ENCODE measurements at regions not wholly inside any gene's neighbourhood (a gene's known extent, or its start where the extent isn't known, plus 50 kb on each side); places are given as distances from the start of the nearest gene placed in this dataset.

GRCh38 chr13:34249546-34250039 is 431.6 kb downstream of the RFC3 start:
- Histone ChIP-seq H3K9me3 (no peaks in the 10 kb centered on the region), H3K27me3 (no peaks in the 10 kb centered on the region), H3K4me3 (no peak overlapping the region), H3K4me1 (no peaks in the 10 kb centered on the region), H3K36me3 (no peaks in the 10 kb centered on the region), H3K27ac (no peak overlapping the region)
- DNase-seq, result no peak
- TF ChIP-seq POLR2A (IDR thresholded peaks at IDR 0.05) (no peak), CTCF (IDR thresholded peaks at IDR 0.05) (no peak)

- no peak overlapping the region for H3K4me3 ChIP-seq
- H3K27ac ChIP-seq, result no peak overlapping the region
- TF ChIP-seq POLR2A (IDR thresholded peaks at IDR 0.05) (no peak), CTCF (IDR thresholded peaks at IDR 0.05) (no peak)
- DNase-seq, result no peak
- H3K27me3 ChIP-seq, result no peaks in the 10 kb centered on the region
- no peaks in the 10 kb centered on the region for H3K9me3 ChIP-seq
- no peaks in the 10 kb centered on the region for H3K36me3 ChIP-seq
- H3K4me1 ChIP-seq, result no peaks in the 10 kb centered on the region
These were observed 432.3 kb downstream of the RFC3 start for GRCh38 chr13:34250151-34250670.

- Histone ChIP-seq H3K36me3 (no peaks in the 10 kb centered on the region), H3K27me3 (no peaks in the 10 kb centered on the region), H3K4me3 (no peak overlapping the region), H3K4me1 (no peaks in the 10 kb centered on the region), H3K9me3 (no peaks in the 10 kb centered on the region), H3K27ac (no peak overlapping the region)
- TF ChIP-seq CTCF (IDR thresholded peaks at IDR 0.05), result no peak
- TF ChIP-seq POLR2A (IDR thresholded peaks at IDR 0.05), result no peak
- DNase-seq, result no peak
These were observed 436.4 kb downstream of the RFC3 start for GRCh38 chr13:34254366-34254765.

- Histone ChIP-seq H3K9me3 (no peaks in the 10 kb centered on the region), H3K27me3 (no peaks in the 10 kb centered on the region), H3K27ac (no peak overlapping the region), H3K4me1 (no peaks in the 10 kb centered on the region), H3K36me3 (no peaks in the 10 kb centered on the region), H3K4me3 (no peak overlapping the region)
- no peak for DNase-seq
- TF ChIP-seq CTCF (IDR thresholded peaks at IDR 0.05), result no peak
- no peak for TF ChIP-seq POLR2A (IDR thresholded peaks at IDR 0.05)
These were observed 437.8 kb downstream of the RFC3 start for GRCh38 chr13:34255711-34256110.

GRCh38 chr13:34256236-34256635 is 438.3 kb downstream of the RFC3 start:
- Histone ChIP-seq H3K9me3 (no peaks in the 10 kb centered on the region), H3K36me3 (no peaks in the 10 kb centered on the region), H3K27ac (no peak overlapping the region), H3K27me3 (no peaks in the 10 kb centered on the region), H3K4me3 (no peak overlapping the region), H3K4me1 (no peaks in the 10 kb centered on the region)
- no peak for TF ChIP-seq CTCF (IDR thresholded peaks at IDR 0.05)
- TF ChIP-seq POLR2A (IDR thresholded peaks at IDR 0.05), result no peak
- no peak for DNase-seq

- Histone ChIP-seq H3K4me1 (no peaks in the 10 kb centered on the region), H3K27ac (no peak overlapping the region), H3K36me3 (no peaks in the 10 kb centered on the region), H3K27me3 (no peaks in the 10 kb centered on the region), H3K9me3 (no peaks in the 10 kb centered on the region), H3K4me3 (no peak overlapping the region)
- DNase-seq, result no peak
- TF ChIP-seq POLR2A (IDR thresholded peaks at IDR 0.05), result no peak
- no peak for TF ChIP-seq CTCF (IDR thresholded peaks at IDR 0.05)
These were observed 440.0 kb downstream of the RFC3 start for GRCh38 chr13:34257966-34258365.

All from Peyer's patch (tissue), 4 donors.